ENCODE measurements at regions not wholly inside any gene's neighbourhood (a gene's known extent, or its start where the extent isn't known, plus 50 kb on each side); places are given as distances from the start of the nearest gene placed in this dataset.
"Not testable (repeated sequence)": the region's sequence is repeated elsewhere in the genome, so short reads cannot be mapped to it uniquely, and the experiment has no call there.

- no peak for DNase-seq
These were observed 126.2 kb downstream of the KLF6 start for GRCh38 chr10:3658766-3659165.

- no peak for DNase-seq
These were observed 128.8 kb downstream of the KLF6 start for GRCh38 chr10:3656214-3656613.

DNA sequence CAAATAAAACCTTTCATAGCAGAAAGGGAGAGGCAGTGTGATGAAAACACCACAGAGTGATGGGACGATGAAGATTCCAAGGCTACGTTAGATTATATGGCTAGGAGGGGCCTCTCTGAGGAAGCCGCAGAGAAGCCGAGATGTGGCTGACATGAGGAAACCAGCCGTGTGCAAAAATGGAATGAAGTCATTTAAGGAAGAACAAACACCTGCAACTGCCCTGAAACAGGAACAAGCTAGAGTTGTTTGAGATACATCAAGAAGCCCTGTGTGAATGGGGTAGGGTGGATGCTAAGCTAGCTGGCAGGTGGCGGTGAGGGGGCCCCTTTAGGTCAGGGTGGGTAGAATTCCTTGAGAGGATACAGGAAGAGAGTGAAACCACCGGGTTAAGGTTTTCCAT is 129.5 kb downstream of the KLF6 start:
- no peak for DNase-seq

DNA sequence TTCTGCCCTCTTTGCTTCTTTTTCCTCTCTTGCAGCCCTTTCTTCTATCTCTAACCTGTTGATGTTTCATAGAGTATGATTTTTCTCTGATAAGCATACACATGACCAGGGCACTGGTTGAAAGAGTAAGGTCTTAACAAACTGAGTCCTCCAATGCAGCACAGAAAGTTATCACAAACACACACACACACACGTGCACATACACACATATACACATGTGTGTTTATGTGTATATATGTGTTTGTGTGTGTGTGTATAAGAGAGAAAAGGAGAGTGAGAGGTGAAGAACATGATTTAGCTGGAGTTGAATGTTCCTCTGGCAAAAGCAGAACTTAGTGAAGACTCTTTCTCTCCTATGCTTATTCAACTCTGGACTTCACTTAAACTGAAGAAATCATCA is 130.0 kb downstream of the KLF6 start:
- no peak for DNase-seq

DNA sequence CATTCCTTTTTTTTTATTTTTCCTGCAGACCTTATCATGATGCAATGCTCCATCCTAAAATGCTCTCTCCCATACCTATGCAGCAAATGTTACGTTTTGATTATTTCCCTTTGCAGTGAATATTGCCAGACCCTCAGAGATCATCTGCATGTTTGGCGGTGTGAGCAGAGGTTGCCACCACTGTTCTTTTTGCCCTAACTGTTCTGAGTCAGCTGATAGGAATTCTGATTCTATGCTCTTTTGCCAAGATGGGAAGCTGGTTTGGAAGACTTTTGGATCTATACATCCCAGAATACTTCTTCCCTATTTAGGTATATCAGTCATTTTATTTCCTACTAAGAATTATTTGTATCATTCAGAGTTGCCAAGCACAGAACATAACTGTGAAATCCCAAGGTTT is 130.5 kb downstream of the KLF6 start:
- DNase-seq: no peak

- not testable (repeated sequence) for DNase-seq
These were observed 131.7 kb downstream of the KLF6 start for GRCh38 chr10:3653303-3653702.

DNA sequence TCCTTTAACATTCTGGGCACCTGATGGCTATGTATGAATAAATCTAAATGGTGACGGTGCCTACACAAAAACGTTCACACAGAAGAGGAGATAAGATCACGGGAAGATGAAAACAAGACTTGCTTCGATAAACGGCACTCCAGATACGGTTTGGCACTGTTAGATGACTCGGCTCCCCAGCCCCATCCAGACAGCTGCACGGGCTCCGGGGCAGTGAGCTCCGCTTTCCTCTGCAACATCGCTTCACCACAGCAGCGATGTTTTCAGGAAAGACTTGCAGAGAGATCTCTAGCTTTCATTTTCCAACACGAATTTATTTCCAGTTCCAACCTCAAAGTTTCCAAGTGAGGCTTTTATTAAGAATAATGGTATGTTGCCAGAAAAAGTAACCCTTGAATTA is 132.1 kb downstream of the KLF6 start:
- no peak for DNase-seq

DNA sequence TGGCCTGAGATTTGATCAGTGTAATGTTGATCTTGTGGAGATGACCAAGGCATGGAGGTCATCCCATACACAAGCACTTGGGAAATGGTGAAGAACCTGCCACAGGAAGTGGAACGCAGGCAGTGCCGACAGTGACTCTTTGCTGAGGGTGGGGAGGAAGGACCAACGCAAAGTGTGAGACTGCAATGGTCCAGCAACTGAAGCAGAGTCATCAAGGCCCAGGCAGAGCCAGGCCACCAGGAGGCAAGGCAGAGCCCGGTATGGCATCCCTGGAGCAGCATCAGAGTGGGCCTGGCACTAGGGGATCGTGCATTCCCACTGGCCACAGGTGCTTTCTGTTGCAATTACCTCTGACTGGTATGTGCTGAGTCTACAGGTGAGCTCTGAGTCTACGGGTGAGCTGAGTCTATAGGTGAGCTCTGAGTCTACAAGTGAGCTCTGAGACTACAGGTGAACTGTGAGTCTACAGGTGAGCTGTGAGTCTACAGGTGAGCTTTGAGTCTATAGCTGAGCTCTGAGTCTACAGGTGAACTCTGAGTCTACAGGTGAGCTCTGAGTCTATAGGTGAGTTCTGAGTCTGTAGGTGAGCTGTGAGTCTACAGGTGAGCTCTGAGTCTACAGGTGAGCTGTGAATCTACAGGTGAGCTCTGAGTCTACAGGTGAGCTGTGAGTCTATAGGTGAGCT is 132.9 kb downstream of the KLF6 start:
- DNase-seq: no peak

DNA sequence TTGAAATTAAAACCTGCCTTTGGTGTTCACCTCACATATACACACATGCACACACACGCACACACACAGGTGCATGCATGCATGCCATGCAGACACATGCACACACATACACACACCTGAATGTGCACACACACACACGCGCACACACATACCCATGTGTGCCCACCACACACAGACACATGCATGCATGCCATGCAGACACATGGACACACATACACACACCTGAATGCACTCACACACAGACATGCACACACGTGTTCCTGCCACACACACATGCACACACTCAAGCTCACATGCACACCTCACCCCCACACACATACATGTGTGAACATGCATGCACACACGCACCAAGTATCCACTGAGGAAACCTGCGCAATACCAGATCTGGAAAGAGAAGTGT is 136.4 kb downstream of the KLF6 start:
- DNase-seq: no peak

GRCh38 chr10:3648170-3648569 is 136.8 kb downstream of the KLF6 start:
- DNase-seq: no peak

DNA sequence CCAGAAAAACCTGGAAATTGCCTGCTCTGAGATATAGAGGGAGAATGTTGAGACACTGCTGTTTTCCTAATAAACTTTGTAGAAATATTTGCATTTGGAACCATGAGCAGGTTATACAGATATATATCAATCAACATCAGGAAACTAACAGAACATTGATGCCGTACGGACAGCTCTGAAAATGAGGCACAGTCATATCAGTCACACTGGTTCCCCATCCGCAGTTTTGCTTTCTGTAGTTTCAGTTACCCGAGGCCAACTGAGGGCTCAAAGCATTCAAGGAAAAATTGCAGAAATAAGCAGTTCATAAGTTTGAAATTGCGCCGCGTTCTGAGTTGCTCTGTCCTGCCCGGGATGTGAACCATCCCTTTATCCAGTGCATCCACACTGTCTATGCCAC is 137.9 kb downstream of the KLF6 start:
- DNase-seq: no peak

DNA sequence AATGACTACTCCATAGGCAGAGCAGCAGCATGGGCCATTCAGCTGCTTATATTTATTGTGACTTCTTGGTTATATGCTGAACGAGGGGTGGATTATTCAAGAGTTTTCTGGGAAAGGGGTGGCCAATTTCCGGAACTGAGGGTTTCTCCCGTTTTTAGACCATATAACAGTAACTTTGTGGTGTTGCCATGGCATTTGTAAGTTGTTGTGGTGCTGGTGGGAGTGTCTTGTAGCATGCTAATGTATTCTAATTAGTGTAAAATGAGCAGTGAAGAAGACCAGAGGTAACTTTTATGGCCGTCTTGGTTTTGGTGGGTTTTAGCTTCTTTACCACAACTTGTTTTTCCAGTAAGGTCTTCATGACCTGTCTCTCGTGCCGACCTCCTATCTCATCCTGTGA is 139.6 kb downstream of the KLF6 start:
- no peak for DNase-seq

DNA sequence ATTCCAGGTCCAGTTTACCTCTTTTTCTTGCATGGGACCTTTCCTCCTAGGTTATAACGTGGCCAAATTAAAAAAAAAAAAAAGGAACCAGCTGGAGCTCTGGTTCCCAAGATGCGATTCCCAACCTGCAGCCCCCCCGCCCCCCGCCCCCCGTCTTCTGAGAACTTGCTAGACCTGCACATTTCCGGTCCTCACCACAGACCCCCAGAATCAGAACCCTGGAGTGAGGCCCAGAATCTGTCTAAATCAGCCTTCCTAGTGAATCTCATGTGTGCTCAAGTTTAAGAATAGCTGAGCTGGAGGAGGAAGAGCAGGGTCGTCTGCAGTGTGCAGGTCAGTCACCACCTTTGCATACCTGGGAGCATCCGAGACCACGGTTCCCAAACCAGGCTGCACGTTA is 144.2 kb downstream of the KLF6 start:
- DNase-seq: no peak

DNA sequence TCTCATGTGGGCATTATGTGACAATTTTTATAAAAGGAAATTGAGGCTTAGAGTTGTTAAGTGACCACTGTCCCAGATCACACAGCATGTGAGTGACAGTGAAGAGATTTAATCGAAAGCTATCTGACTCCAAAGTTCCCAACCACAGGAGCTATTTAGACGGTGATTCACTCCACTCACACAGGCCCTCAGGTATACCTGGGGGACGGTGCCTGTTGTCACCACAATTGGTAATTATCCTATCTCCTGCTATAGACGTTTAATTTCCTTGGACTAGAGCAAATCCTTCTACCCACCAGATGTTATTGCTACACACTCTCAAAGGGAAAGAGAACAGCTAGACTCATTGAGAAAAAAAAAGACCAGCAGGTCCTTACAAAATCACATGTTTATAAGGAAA is 145.5 kb downstream of the KLF6 start:
- DNase-seq: no peak

GRCh38 chr10:3636356-3637181 is 148.4 kb downstream of the KLF6 start:
- DNase-seq: peak; percentile 38

GRCh38 chr10:3635697-3636096 is 149.3 kb downstream of the KLF6 start:
- DNase-seq: no peak

DNA sequence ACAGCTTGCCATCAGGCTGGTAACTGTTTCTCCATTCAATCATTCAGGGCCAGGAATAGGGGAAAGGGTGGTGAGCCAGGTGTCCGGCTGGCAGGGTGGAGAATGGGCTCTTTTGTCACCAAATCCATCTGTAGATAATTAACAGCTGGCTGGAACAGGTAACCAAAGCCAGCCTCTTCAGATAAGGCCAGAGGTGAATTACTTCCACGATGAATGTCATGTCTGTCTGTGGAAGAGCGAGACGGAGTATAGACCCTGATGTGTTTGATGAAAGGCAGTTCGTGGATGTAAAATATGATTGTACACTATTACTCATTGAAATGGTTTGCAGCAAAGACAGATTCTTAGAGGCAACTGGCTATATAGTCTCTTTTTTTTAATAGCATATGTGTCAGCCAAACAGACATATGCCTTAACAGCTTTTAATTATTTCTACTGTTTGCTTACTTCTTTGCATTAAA is 149.8 kb downstream of the KLF6 start:
- DNase-seq: no peak

DNA sequence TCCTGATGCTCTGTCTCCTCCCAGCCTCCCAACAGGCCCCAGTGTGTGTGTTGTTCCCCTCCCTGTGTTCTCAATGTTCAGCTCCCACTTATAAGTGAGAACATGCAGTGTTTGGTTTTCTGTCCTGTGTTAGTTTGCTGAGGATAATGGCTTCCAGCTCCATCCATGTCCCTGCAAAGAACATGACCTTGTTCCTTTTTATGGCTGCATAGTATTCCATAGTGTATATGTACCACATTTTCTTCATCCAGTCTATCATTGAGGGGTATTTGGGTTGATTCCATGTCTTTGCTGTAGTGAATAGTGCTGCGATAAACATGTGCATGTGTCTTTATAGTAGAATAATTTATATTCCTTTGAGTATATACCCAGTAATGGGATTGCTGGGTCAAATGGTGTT is 150.4 kb downstream of the KLF6 start:
- not testable (repeated sequence) for DNase-seq

GRCh38 chr10:3631701-3632330 is 153.2 kb downstream of the KLF6 start:
- DNase-seq: no peak

DNA sequence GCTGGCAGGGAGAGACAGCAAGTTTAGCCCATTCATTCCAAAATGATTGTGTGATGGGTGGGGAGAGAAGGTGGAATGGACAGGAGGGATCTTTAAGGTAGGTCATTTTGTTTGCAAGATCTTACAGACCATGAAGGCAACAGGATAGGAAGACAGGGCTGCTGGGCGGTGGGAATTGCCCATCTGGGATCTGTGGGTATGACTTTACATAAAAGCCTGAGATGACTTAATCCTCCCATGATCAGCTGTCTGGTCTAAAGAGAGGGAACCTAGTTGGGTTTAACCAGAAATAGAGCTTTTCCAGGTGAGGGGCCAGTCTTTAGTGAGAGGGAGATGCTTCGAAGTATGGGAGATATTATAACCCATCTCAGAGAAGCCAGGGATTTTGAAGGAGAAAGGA is 153.7 kb downstream of the KLF6 start:
- no peak for DNase-seq

DNA sequence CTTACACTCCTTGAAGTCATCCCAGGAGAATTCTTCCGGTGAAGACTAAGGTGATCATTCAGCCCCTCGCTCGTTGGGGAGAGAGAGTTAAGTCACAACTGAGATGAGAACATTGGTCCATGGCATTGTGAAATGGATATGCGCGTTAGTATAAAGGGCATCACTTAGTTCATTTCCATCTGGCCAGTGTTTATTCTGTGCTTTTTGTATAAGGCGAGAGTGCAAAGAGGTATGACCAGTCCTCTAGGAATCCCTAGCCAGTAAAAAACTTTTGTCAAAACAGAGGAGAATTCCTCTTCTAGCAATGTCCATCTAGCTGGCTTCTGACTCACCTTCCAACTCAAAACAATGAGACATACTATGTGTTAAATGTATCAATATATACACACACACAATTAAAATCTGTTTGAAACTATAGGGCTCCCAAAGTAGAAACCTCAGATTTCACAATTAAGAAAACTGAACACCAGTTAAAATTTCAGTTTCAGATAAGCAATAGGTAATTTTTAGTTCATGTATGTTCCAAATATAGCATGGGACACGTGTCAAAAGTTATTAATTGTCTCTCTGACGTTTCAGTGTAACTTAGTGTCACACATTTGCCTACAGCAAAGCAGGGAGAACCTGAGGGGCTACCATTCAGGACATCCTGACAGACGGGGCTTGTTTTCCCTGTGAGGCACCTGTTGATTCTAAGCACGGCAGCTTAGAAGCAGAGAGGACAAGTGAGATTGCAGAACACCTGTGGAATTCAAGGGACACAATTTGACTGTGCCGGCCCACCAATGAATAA is 158.9 kb downstream of the KLF6 start:
- no peak for DNase-seq

GRCh38 chr10:3624367-3624766 is 160.6 kb downstream of the KLF6 start:
- DNase-seq: no peak

DNA sequence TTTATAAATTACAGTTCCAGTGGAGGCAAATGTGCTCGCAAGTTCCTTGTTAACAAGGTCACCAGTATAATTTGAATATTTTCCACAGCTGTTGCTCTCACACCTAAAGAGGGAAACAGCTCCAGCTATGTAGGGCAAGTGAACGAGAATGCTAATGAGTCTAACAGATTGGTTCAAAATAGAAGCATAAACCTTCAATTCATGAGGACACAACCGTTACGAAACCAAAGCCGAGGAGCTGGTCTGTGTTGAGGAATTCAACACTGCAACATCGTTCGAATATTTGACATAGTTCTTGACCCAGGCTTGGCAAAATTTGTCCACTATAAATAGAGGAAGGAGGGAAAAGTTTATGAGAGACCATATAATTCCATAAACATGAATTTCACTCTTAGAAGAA is 161.3 kb downstream of the KLF6 start:
- no peak for DNase-seq
